ENCODE measurements at regions not wholly inside any gene's neighbourhood (a gene's known extent, or its start where the extent isn't known, plus 50 kb on each side); places are given as distances from the start of the nearest gene placed in this dataset.

- H3K4me3 Mint-ChIP-seq, result no peak overlapping the region
Observed at GRCh38 chr12:90091809-90092208, 383.2 kb upstream of the ATP2B1 start.

GRCh38 chr12:90090929-90091651 lies 382.5 kb upstream of the ATP2B1 start:
- no peak for DNase-seq (ENCODE audit: low spot score in 2 of 2)
- Mint-ChIP-seq H3K36me3 (ENCODE audit: insufficient read depth) (no peaks in the 10 kb centered on the region), H3K9me3 (no peaks in the 10 kb centered on the region), H3K27me3 (no peaks in the 10 kb centered on the region), H3K4me3 (no peak overlapping the region), H3K4me1 (no peaks in the 10 kb centered on the region), H3K27ac (ENCODE audit: low read depth) (no peak overlapping the region)
- no peak for ATAC-seq (replicated peaks; ENCODE audit: extremely low read depth, poor library complexity, severe bottlenecking)

More at GRCh38 chr12:90091809-90092208, 383.2 kb upstream of the ATP2B1 start:
- H3K27ac Mint-ChIP-seq (ENCODE audit: low read depth), result no peak overlapping the region
- DNase-seq (ENCODE audit: low spot score in 2 of 2) (no peak), ATAC-seq (replicated peaks; ENCODE audit: extremely low read depth, poor library complexity, severe bottlenecking) (no peak)
- H3K9me3 Mint-ChIP-seq, result no peaks in the 10 kb centered on the region
- no peaks in the 10 kb centered on the region for H3K27me3 Mint-ChIP-seq
- H3K4me1 Mint-ChIP-seq, result no peaks in the 10 kb centered on the region
- H3K36me3 Mint-ChIP-seq (ENCODE audit: insufficient read depth), result no peaks in the 10 kb centered on the region

GRCh38 chr12:90086281-90086680 lies 377.6 kb upstream of the ATP2B1 start:
- H3K4me3 Mint-ChIP-seq, result no peak overlapping the region
- no peak for DNase-seq (ENCODE audit: low spot score in 2 of 2)

GRCh38 chr12:90085494-90086274 lies 377.0 kb upstream of the ATP2B1 start:
- H3K36me3 Mint-ChIP-seq (ENCODE audit: insufficient read depth), result peaks cover 1% of the 10 kb centered on the region
- DNase-seq (ENCODE audit: low spot score in 2 of 2) (no peak), ATAC-seq (replicated peaks; ENCODE audit: extremely low read depth, poor library complexity, severe bottlenecking) (no peak)
- H3K27ac Mint-ChIP-seq (ENCODE audit: low read depth), result no peak overlapping the region
- no peak overlapping the region for H3K4me3 Mint-ChIP-seq
- H3K4me1 Mint-ChIP-seq, result no peaks in the 10 kb centered on the region
- no peaks in the 10 kb centered on the region for H3K9me3 Mint-ChIP-seq
- H3K27me3 Mint-ChIP-seq, result no peaks in the 10 kb centered on the region

More at GRCh38 chr12:90086281-90086680, 377.6 kb upstream of the ATP2B1 start:
- Mint-ChIP-seq H3K27ac (ENCODE audit: low read depth) (no peak overlapping the region), H3K9me3 (no peaks in the 10 kb centered on the region), H3K4me1 (no peaks in the 10 kb centered on the region), H3K36me3 (ENCODE audit: insufficient read depth) (peaks cover 1% of the 10 kb centered on the region), H3K27me3 (no peaks in the 10 kb centered on the region)
- no peak for ATAC-seq (replicated peaks; ENCODE audit: extremely low read depth, poor library complexity, severe bottlenecking)

- Mint-ChIP-seq H3K27me3 (no peaks in the 10 kb centered on the region), H3K9me3 (no peaks in the 10 kb centered on the region), H3K4me3 (no peak overlapping the region), H3K27ac (ENCODE audit: low read depth) (no peak overlapping the region), H3K4me1 (no peaks in the 10 kb centered on the region), H3K36me3 (ENCODE audit: insufficient read depth) (peaks cover 1% of the 10 kb centered on the region)
- DNase-seq (ENCODE audit: low spot score in 2 of 2) (no peak), ATAC-seq (replicated peaks; ENCODE audit: extremely low read depth, poor library complexity, severe bottlenecking) (no peak)
Observed at GRCh38 chr12:90084018-90084417, 375.4 kb upstream of the ATP2B1 start.

GRCh38 chr12:90080616-90081015 lies 372.0 kb upstream of the ATP2B1 start:
- Mint-ChIP-seq H3K36me3 (ENCODE audit: insufficient read depth) (peaks cover 3% of the 10 kb centered on the region), H3K9me3 (no peaks in the 10 kb centered on the region), H3K4me1 (peaks cover 8% of the 10 kb centered on the region), H3K4me3 (no peak overlapping the region), H3K27me3 (no peaks in the 10 kb centered on the region), H3K27ac (ENCODE audit: low read depth) (no peak overlapping the region)
- DNase-seq (ENCODE audit: low spot score in 2 of 2), result no peak
- no peak for ATAC-seq (replicated peaks; ENCODE audit: extremely low read depth, poor library complexity, severe bottlenecking)

GRCh38 chr12:90079529-90080210 lies 371.0 kb upstream of the ATP2B1 start:
- ATAC-seq (replicated peaks; ENCODE audit: extremely low read depth, poor library complexity, severe bottlenecking) (no peak), DNase-seq (ENCODE audit: low spot score in 2 of 2) (no peak)
- peaks cover 7% of the 10 kb centered on the region for H3K27me3 Mint-ChIP-seq
- peaks cover 3% of the 10 kb centered on the region for H3K36me3 Mint-ChIP-seq (ENCODE audit: insufficient read depth)
- H3K4me3 Mint-ChIP-seq, result no peak overlapping the region
- no peaks in the 10 kb centered on the region for H3K9me3 Mint-ChIP-seq
- H3K4me1 Mint-ChIP-seq, result peaks cover 13% of the 10 kb centered on the region
- no peak overlapping the region for H3K27ac Mint-ChIP-seq (ENCODE audit: low read depth)

GRCh38 chr12:90078344-90078743 lies 369.7 kb upstream of the ATP2B1 start:
- no peak overlapping the region for H3K4me3 Mint-ChIP-seq
- H3K27ac Mint-ChIP-seq (ENCODE audit: low read depth), result no peak overlapping the region
- H3K4me1 Mint-ChIP-seq, result peaks cover 13% of the 10 kb centered on the region
- no peaks in the 10 kb centered on the region for H3K9me3 Mint-ChIP-seq
- H3K27me3 Mint-ChIP-seq, result peaks cover 15% of the 10 kb centered on the region
- ATAC-seq (replicated peaks; ENCODE audit: extremely low read depth, poor library complexity, severe bottlenecking) (no peak), DNase-seq (ENCODE audit: low spot score in 2 of 2) (no peak)
- peaks cover 2% of the 10 kb centered on the region for H3K36me3 Mint-ChIP-seq (ENCODE audit: insufficient read depth)

GRCh38 chr12:90077756-90078155 lies 369.1 kb upstream of the ATP2B1 start:
- H3K27ac Mint-ChIP-seq (ENCODE audit: low read depth), result no peak overlapping the region
- H3K9me3 Mint-ChIP-seq, result no peaks in the 10 kb centered on the region
- H3K27me3 Mint-ChIP-seq, result peaks cover 21% of the 10 kb centered on the region
- H3K4me1 Mint-ChIP-seq, result peaks cover 13% of the 10 kb centered on the region
- DNase-seq (ENCODE audit: low spot score in 2 of 2), result no peak
- no peak for ATAC-seq (replicated peaks; ENCODE audit: extremely low read depth, poor library complexity, severe bottlenecking)
- no peak overlapping the region for H3K4me3 Mint-ChIP-seq
- peaks cover 2% of the 10 kb centered on the region for H3K36me3 Mint-ChIP-seq (ENCODE audit: insufficient read depth)

- Mint-ChIP-seq H3K4me1 (peaks cover 13% of the 10 kb centered on the region), H3K4me3 (no peak overlapping the region), H3K36me3 (ENCODE audit: insufficient read depth) (peaks cover 2% of the 10 kb centered on the region), H3K27ac (ENCODE audit: low read depth) (no peak overlapping the region), H3K27me3 (peaks cover 25% of the 10 kb centered on the region), H3K9me3 (no peaks in the 10 kb centered on the region)
- DNase-seq (ENCODE audit: low spot score in 2 of 2) (no peak), ATAC-seq (replicated peaks; ENCODE audit: extremely low read depth, poor library complexity, severe bottlenecking) (peak; percentile 24)
Observed at GRCh38 chr12:90076851-90077319, 368.2 kb upstream of the ATP2B1 start.

GRCh38 chr12:90075685-90076084 lies 367.0 kb upstream of the ATP2B1 start:
- H3K27ac Mint-ChIP-seq (ENCODE audit: low read depth), result no peak overlapping the region
- DNase-seq (ENCODE audit: low spot score in 2 of 2), result no peak
- ATAC-seq (replicated peaks; ENCODE audit: extremely low read depth, poor library complexity, severe bottlenecking), result no peak
- H3K4me3 Mint-ChIP-seq, result no peak overlapping the region
- H3K36me3 Mint-ChIP-seq (ENCODE audit: insufficient read depth), result peaks cover 2% of the 10 kb centered on the region
- no peaks in the 10 kb centered on the region for H3K9me3 Mint-ChIP-seq
- H3K4me1 Mint-ChIP-seq, result peaks cover 13% of the 10 kb centered on the region
- peaks cover 37% of the 10 kb centered on the region for H3K27me3 Mint-ChIP-seq

GRCh38 chr12:90074086-90074485 lies 365.4 kb upstream of the ATP2B1 start:
- ATAC-seq (replicated peaks; ENCODE audit: extremely low read depth, poor library complexity, severe bottlenecking) (no peak), DNase-seq (ENCODE audit: low spot score in 2 of 2) (no peak)
- Mint-ChIP-seq H3K36me3 (ENCODE audit: insufficient read depth) (peaks cover 2% of the 10 kb centered on the region), H3K9me3 (no peaks in the 10 kb centered on the region), H3K27ac (ENCODE audit: low read depth) (no peak overlapping the region), H3K4me1 (peaks cover 13% of the 10 kb centered on the region), H3K27me3 (peaks cover 45% of the 10 kb centered on the region), H3K4me3 (no peak overlapping the region)

Data from central memory CD8-positive, alpha-beta T cell (primary cell).